T-cell (primary cell): ENCODE measurements at regions not wholly inside any gene's neighbourhood (a gene's known extent, or its start where the extent isn't known, plus 50 kb on each side); places are given as distances from the start of the nearest gene placed in this dataset.

Experiments
- ATAC-seq, 4 experiments: fragments of 200-7000 bp in 3 of 4; fragments of 150-1000 bp in 1 of 4; cut with Tn5 transposase; replicated peaks in 1 of 4; 1 replicate in 3 of 4; 2 replicates in 1 of 4; pipeline ENCODE4 v1.10.0; 2021; ENCODE audit warnings: moderate library complexity in 3 of 4, mild to moderate bottlenecking in 2 of 4, moderate number of reproducible peaks in 1 of 4
- CTCF ChIA-PET, 2 donors: fragments of 300-600 bp; sonication (Branson Sonifier 250); formaldehyde crosslinking; loops; one replicate each; lab custom pipeline; 2022; ENCODE audit warnings: antibody characterized with exemption in 2 of 2; lab: Charles Lee
- POLR2A ChIA-PET, 2 donors: fragments of 300-600 bp; sonication (Branson Sonifier 250); formaldehyde crosslinking; loops; one replicate each; lab custom pipeline; 2022; ENCODE audit warnings: antibody characterized with exemption in 2 of 2; lab: Charles Lee
- DNase-seq, 35 experiments: peaks; one replicate each; pipeline versions ENCODE4 v3.0.0 to v3.0.0-alpha.2; 2013 to 2023
- H3K27ac ChIP-seq: one replicate; pipeline ENCODE4 v1.5.1; 2013; ENCODE audit warnings: low read length
- H3K27me3 ChIP-seq, 2 experiments: replicated peaks in 1 of 2; 1 replicate in 1 of 2; 2 replicates in 1 of 2; pipeline versions ENCODE4 v1.6.1 to v1.7.0; 2013; ENCODE audit warnings: low read length in 1 of 2, mixed read lengths in 1 of 2; ENCODE audit not compliant: control insufficient read depth in 2 of 2, insufficient read depth in 2 of 2; ENCODE audit errors: extremely low read depth in 1 of 2
- H3K36me3 ChIP-seq, 2 donors: 1 replicate in 1 of 2; 2 replicates in 1 of 2; pipeline versions ENCODE4 v1.6.1 to v1.7.0; 2013; ENCODE audit warnings: low read length in 1 of 2; ENCODE audit not compliant: control insufficient read depth in 2 of 2, insufficient read depth in 1 of 2; ENCODE audit errors: extremely low read depth in 1 of 2
- H3K4me1 ChIP-seq, 2 experiments: 1 replicate in 1 of 2; 2 replicates in 1 of 2; pipeline versions ENCODE4 v1.6.1 to v1.7.0; 2013; ENCODE audit warnings: low read length in 2 of 2, mixed read lengths in 1 of 2; ENCODE audit not compliant: insufficient read depth in 2 of 2, control insufficient read depth in 1 of 2; ENCODE audit errors: extremely low read depth in 1 of 2
- H3K4me3 ChIP-seq, 2 donors: 1 replicate in 1 of 2; 2 replicates in 1 of 2; pipeline versions ENCODE4 v1.5.1 to v1.7.0; 2013; ENCODE audit warnings: mild to moderate bottlenecking in 2 of 2, low read length in 1 of 2, moderate library complexity in 1 of 2; ENCODE audit not compliant: control insufficient read depth in 1 of 2; ENCODE audit errors: extremely low read depth in 1 of 2
- H3K9me3 ChIP-seq: 2 replicates; pipeline ENCODE4 v1.7.0; 2013
- H3K27ac Mint-ChIP-seq, 2 donors: one replicate each; pipeline ENCODE4 v1.8.0; 2020 to 2021; ENCODE audit warnings: mild to moderate bottlenecking in 2 of 2, mixed read lengths in 2 of 2
- H3K27me3 Mint-ChIP-seq, 2 donors: one replicate each; pipeline ENCODE4 v1.8.0; 2021 to 2022; ENCODE audit warnings: mixed read lengths in 2 of 2
- H3K36me3 Mint-ChIP-seq: one replicate; pipeline ENCODE4 v1.8.0; 2021; ENCODE audit warnings: mixed read lengths
- H3K4me1 Mint-ChIP-seq, 3 donors: one replicate each; pipeline ENCODE4 v1.8.0; 2020 to 2022; ENCODE audit warnings: mixed read lengths in 3 of 3, mild to moderate bottlenecking in 1 of 3
- H3K4me3 Mint-ChIP-seq, 3 donors: one replicate each; pipeline ENCODE4 v1.8.0; 2020 to 2022; ENCODE audit warnings: mild to moderate bottlenecking in 3 of 3, mixed read lengths in 3 of 3, moderate library complexity in 3 of 3
- H3K9me3 Mint-ChIP-seq, 3 donors: one replicate each; pipeline ENCODE4 v1.8.0; 2020 to 2022; ENCODE audit warnings: mixed read lengths in 3 of 3
- WGBS: methylation state at CpG from one replicate; pipeline ENCODE4 v1.1.5; 2013; ENCODE audit warnings: missing lambda C conversion rate; ENCODE audit not compliant: insufficient coverage; 5-methylcytosine and 5-hydroxymethylcytosine counted together

DNA sequence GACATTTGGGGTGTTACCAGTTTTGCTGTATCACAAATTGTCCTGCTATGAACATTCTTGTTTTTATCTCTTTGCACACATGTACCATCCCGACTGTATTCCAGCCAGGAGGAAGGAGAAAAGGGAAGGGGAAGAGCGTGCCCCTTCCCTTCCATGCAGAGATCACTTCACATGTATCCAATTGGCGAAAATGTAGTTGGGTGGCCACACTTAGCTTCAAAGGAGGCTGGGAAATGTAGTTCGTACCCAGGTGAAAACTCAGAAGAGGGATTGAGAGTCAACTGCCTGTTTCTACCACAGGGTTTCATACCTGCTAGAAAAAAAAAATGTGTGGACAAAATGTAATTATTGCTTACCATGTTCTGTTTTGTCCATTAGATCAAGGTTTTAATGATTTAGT is 189.1 kb upstream of the PELI2 start:
- Histone ChIP-seq H3K9me3 (no peaks in the 10 kb centered on the region), H3K36me3 (no peaks in the 10 kb centered on the region), H3K27me3 (peaks cover 0 to 6% of the 10 kb centered on the region in 2 experiments), H3K4me1 (no peaks in the 10 kb centered on the region), H3K27ac (no peak overlapping the region), H3K4me3 (no peak overlapping the region)
- no peak overlapping the region for H3K27ac Mint-ChIP-seq
- no peak for DNase-seq
- ATAC-seq, result no peak
- H3K36me3 Mint-ChIP-seq, result no peaks in the 10 kb centered on the region
- no peak overlapping the region for H3K4me3 Mint-ChIP-seq
- ChIA-PET POLR2A (interaction anchor here in 1 of 2 donors (0.6 kb wide), 2 partner anchors 45 to 197 kb away, joined by 3 read pairs; no protein-coding TSS in a partner anchor), CTCF (no interaction called here)
- no peaks in the 10 kb centered on the region for H3K4me1 Mint-ChIP-seq
- peaks cover 0 to 5% (median 0%) of the 10 kb centered on the region in 3 donors for H3K9me3 Mint-ChIP-seq
- WGBS, result 100% methylated on average over 1 of the region's 4 CpGs
- peaks cover 9 to 10% of the 10 kb centered on the region in 2 donors for H3K27me3 Mint-ChIP-seq

- Histone ChIP-seq H3K4me3 (no peak overlapping the region), H3K4me1 (no peaks in the 10 kb centered on the region), H3K27me3 (peaks cover 0 to 6% of the 10 kb centered on the region in 2 experiments), H3K36me3 (no peaks in the 10 kb centered on the region), H3K27ac (no peak overlapping the region), H3K9me3 (no peaks in the 10 kb centered on the region)
- H3K27me3 Mint-ChIP-seq, result peaks cover 9 to 10% of the 10 kb centered on the region in 2 donors
- ChIA-PET POLR2A (no interaction called here), CTCF (no interaction called here)
- H3K4me3 Mint-ChIP-seq, result no peak overlapping the region
- no peaks in the 10 kb centered on the region for H3K4me1 Mint-ChIP-seq
- no peak for DNase-seq
- WGBS, result no CpG with 5 or more reads among the region's 5 CpGs
- ATAC-seq, result no peak
- peaks cover 0 to 8% (median 0%) of the 10 kb centered on the region in 3 donors for H3K9me3 Mint-ChIP-seq
- no peak overlapping the region for H3K27ac Mint-ChIP-seq
- H3K36me3 Mint-ChIP-seq, result no peaks in the 10 kb centered on the region
Measured at GRCh38 chr14:55930016-55930784, 188.0 kb upstream of the PELI2 start.

GRCh38 chr14:55936691-55937090 is 181.5 kb upstream of the PELI2 start:
- POLR2A ChIA-PET, result no interaction called here
- Mint-ChIP-seq H3K27me3 (peaks cover 5 to 15% of the 10 kb centered on the region in 2 donors), H3K27ac (no peak overlapping the region), H3K4me3 (no peak overlapping the region), H3K36me3 (no peaks in the 10 kb centered on the region), H3K9me3 (peaks cover 0 to 11% (median 0%) of the 10 kb centered on the region in 3 donors), H3K4me1 (no peaks in the 10 kb centered on the region)
- Histone ChIP-seq H3K4me3 (no peak overlapping the region), H3K27me3 (peaks cover 0 to 5% of the 10 kb centered on the region in 2 experiments), H3K4me1 (no peaks in the 10 kb centered on the region), H3K9me3 (no peaks in the 10 kb centered on the region), H3K36me3 (no peaks in the 10 kb centered on the region), H3K27ac (no peak overlapping the region)
- CTCF ChIA-PET, result no interaction called here
- no peak for DNase-seq
- 90% methylated on average over 2 of the region's 3 CpGs for WGBS
- no peak for ATAC-seq

GRCh38 chr14:55938249-55938791 is 179.9 kb upstream of the PELI2 start:
- peaks cover 0 to 8% of the 10 kb centered on the region in 2 experiments for H3K27me3 ChIP-seq
- Mint-ChIP-seq H3K36me3 (no peaks in the 10 kb centered on the region), H3K4me1 (no peaks in the 10 kb centered on the region), H3K9me3 (peaks cover 0 to 11% (median 0%) of the 10 kb centered on the region in 3 donors), H3K27me3 (peaks cover 4 to 15% of the 10 kb centered on the region in 2 donors), H3K4me3 (no peak overlapping the region), H3K27ac (no peak overlapping the region)
- no peak overlapping the region for H3K4me3 ChIP-seq
- H3K9me3 ChIP-seq, result no peaks in the 10 kb centered on the region
- no peak for DNase-seq
- ChIA-PET CTCF (no interaction called here), POLR2A (no interaction called here)
- no peak overlapping the region for H3K27ac ChIP-seq
- 79% methylated on average over 8 of the region's 10 CpGs for WGBS
- no peak for ATAC-seq
- H3K36me3 ChIP-seq, result no peaks in the 10 kb centered on the region
- H3K4me1 ChIP-seq, result no peaks in the 10 kb centered on the region

DNA sequence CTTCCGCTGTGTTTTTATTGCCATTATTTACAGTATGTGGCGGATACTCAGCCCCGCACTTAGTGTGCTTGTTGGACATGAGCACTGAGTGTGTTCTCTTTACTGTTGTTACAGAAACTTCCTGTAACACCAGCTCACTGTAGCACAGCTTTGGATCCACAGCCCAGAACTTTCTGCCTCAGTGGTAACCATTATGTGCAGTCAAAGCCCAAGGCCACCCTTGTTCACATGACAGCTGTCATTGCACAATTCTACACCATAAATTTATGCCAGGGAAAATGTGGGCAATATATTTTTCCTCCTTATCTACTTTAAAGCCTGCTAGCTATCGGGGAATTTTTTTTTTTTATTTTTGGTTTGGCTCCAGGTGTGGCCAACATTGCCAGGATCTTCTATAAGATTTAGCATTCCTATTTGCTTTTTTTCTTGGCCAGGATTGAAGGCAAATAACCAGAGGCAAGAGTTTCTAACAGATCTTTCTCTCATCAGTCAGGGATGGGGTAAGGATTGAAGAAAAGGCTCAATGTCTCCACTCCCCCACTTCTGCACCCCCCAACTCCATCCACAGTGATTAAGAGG is 176.0 kb upstream of the PELI2 start:
- POLR2A ChIA-PET, result no interaction called here
- no peak for DNase-seq
- Histone ChIP-seq H3K4me1 (no peaks in the 10 kb centered on the region), H3K27ac (no peak overlapping the region), H3K27me3 (peaks cover 0 to 8% of the 10 kb centered on the region in 2 experiments), H3K36me3 (no peaks in the 10 kb centered on the region), H3K4me3 (no peak overlapping the region), H3K9me3 (no peaks in the 10 kb centered on the region)
- no peaks in the 10 kb centered on the region for H3K36me3 Mint-ChIP-seq
- no peak overlapping the region for H3K4me3 Mint-ChIP-seq
- no peak overlapping the region for H3K27ac Mint-ChIP-seq
- no peaks in the 10 kb centered on the region for H3K4me1 Mint-ChIP-seq
- CTCF ChIA-PET, result no interaction called here
- peaks cover 7 to 11% of the 10 kb centered on the region in 2 donors for H3K27me3 Mint-ChIP-seq
- no peak for ATAC-seq
- WGBS, result no CpG with 5 or more reads among the region's 4 CpGs
- H3K9me3 Mint-ChIP-seq, result peaks cover 0 to 3% (median 0%) of the 10 kb centered on the region in 3 donors

- H3K27me3 Mint-ChIP-seq, result peaks cover 5 to 6% of the 10 kb centered on the region in 2 donors
- no peak overlapping the region for H3K27ac Mint-ChIP-seq
- CTCF ChIA-PET, result no interaction called here
- Histone ChIP-seq H3K27me3 (peaks cover 0 to 8% of the 10 kb centered on the region in 2 experiments), H3K4me1 (no peaks in the 10 kb centered on the region), H3K4me3 (no peak overlapping the region), H3K9me3 (no peaks in the 10 kb centered on the region), H3K36me3 (no peaks in the 10 kb centered on the region), H3K27ac (no peak overlapping the region)
- DNase-seq (no peak), ATAC-seq (no peak)
- peaks cover 0 to 3% (median 0%) of the 10 kb centered on the region in 3 donors for H3K9me3 Mint-ChIP-seq
- WGBS, result no CpG with 5 or more reads among the region's 1 CpG
- H3K4me3 Mint-ChIP-seq, result no peak overlapping the region
- POLR2A ChIA-PET, result no interaction called here
- H3K36me3 Mint-ChIP-seq, result no peaks in the 10 kb centered on the region
- H3K4me1 Mint-ChIP-seq, result no peaks in the 10 kb centered on the region
Measured at GRCh38 chr14:55942826-55943225, 175.4 kb upstream of the PELI2 start.
